Loucy (cell line): ENCODE measurements at regions not wholly inside any gene's neighbourhood (a gene's known extent, or its start where the extent isn't known, plus 50 kb on each side); places are given as distances from the start of the nearest gene placed in this dataset.

ENCODE experiments used
- H2AFZ ChIP-seq: fragments of 200-600 bp; sonication (generic); 2 replicates; pipeline ENCODE4 v1.6.0; 2016; ENCODE audit warnings: antibody characterized with exemption, mild to moderate bottlenecking, low read length, moderate library complexity
- H3F3A ChIP-seq: fragments of 200-600 bp; 2 replicates; pipeline ENCODE4 v1.6.0; 2016; ENCODE audit warnings: antibody characterized with exemption, low read depth, mild to moderate bottlenecking
- H3K27me3 ChIP-seq: fragments of 200-600 bp; sonication (generic); 2 replicates; pipeline ENCODE4 v1.6.1; 2014; ENCODE audit warnings: low read length, mild to moderate bottlenecking; ENCODE audit not compliant: insufficient read depth, poor library complexity, severe bottlenecking
- H3K36me3 ChIP-seq: fragments of 200-600 bp; sonication (generic); 2 replicates; pipeline ENCODE4 v1.6.1; 2016; ENCODE audit warnings: low read length; ENCODE audit not compliant: insufficient read depth
- H3K4me1 ChIP-seq: fragments of 200-600 bp; sonication (generic); 2 replicates; pipeline ENCODE4 v1.5.1; 2014; ENCODE audit warnings: low read length, mild to moderate bottlenecking; ENCODE audit not compliant: insufficient read depth, poor library complexity, severe bottlenecking
- H3K4me2 ChIP-seq: fragments of 200-600 bp; sonication (generic); 2 replicates; pipeline ENCODE4 v1.6.0; 2014; ENCODE audit warnings: antibody characterized with exemption, low read length, low read depth, mild to moderate bottlenecking; ENCODE audit not compliant: poor library complexity, severe bottlenecking
- H3K4me3 ChIP-seq: fragments of 200-600 bp; sonication (generic); 2 replicates; pipeline ENCODE4 v1.5.1; 2014; ENCODE audit warnings: low read length, mild to moderate bottlenecking, mixed read lengths; ENCODE audit not compliant: poor library complexity, severe bottlenecking
- H3K79me2 ChIP-seq: fragments of 200-600 bp; sonication (generic); 2 replicates; pipeline ENCODE4 v1.6.1; 2014; ENCODE audit warnings: low read length; ENCODE audit not compliant: insufficient read depth
- H3K9ac ChIP-seq: fragments of 200-600 bp; sonication (generic); 2 replicates; pipeline ENCODE4 v1.6.0; 2014; ENCODE audit warnings: mild to moderate bottlenecking, low read depth, low read length, moderate library complexity; ENCODE audit not compliant: poor library complexity, severe bottlenecking
- H3K9me2 ChIP-seq: fragments of 200-600 bp; sonication (generic); replicated peaks from 2 replicates; pipeline ENCODE4 v1.6.1; 2016; ENCODE audit warnings: low read depth, low read length, mixed read lengths
- H3K9me3 ChIP-seq: fragments of 200-600 bp; sonication (generic); 2 replicates; pipeline ENCODE4 v1.6.1; 2014; ENCODE audit warnings: mild to moderate bottlenecking, antibody characterized with exemption, low read length, low read depth; ENCODE audit not compliant: insufficient read depth
- H4K20me1 ChIP-seq: fragments of 200-600 bp; sonication (generic); 2 replicates; pipeline ENCODE4 v1.6.0; 2014; ENCODE audit warnings: antibody characterized with exemption, low read length, mild to moderate bottlenecking; ENCODE audit not compliant: insufficient read depth, poor library complexity, severe bottlenecking
- EZH2phosphoT487 ChIP-seq: fragments of 200-600 bp; IDR thresholded peaks from 2 replicates; pipeline ENCODE4 v1.6.1; 2018; ENCODE audit warnings: antibody characterized with exemption, mild to moderate bottlenecking, moderate library complexity, borderline replicate concordance
- TF ChIP-seq, protein P1 (sequence below): fragments of 200-600 bp; sonication (generic); conservative IDR thresholded peaks from 2 replicates; pipeline ENCODE4 v1.5.1; 2014; ENCODE audit warnings: mild to moderate bottlenecking, antibody characterized with exemption, low read length

DNA sequence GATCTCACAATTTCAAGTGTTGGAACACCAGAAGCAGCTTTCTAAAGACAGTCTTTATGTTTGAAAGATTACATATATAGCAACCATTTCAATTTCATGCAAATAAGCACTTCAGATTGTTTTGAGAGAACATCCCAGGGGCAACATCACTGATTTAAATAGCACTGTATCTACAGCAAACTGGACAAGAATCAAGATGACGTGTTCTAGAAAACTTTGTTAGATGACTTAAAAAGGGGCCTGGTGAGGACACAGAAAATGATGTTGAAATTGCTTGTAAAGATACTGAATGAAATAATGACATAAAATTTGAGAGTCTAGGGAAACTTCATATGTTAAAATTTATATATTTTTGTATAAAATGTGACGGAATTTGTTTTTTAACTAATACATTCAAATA, 277.1 kb downstream of the KLF12 start:
- H4K20me1 ChIP-seq: no peaks in the 10 kb centered on the region
- H3K9me2 ChIP-seq: no peaks in the 10 kb centered on the region
- H3K9me3 ChIP-seq: no peaks in the 10 kb centered on the region
- H3K4me3 ChIP-seq: no peak overlapping the region
- H3F3A ChIP-seq: no peaks in the 10 kb centered on the region
- peaks cover 26% of the 10 kb centered on the region for H3K4me1 ChIP-seq
- H3K4me2 ChIP-seq: no peak overlapping the region
- no peak overlapping the region for H2AFZ ChIP-seq
- no peak for TF ChIP-seq EZH2phosphoT487
- TF ChIP-seq, protein P1, sequence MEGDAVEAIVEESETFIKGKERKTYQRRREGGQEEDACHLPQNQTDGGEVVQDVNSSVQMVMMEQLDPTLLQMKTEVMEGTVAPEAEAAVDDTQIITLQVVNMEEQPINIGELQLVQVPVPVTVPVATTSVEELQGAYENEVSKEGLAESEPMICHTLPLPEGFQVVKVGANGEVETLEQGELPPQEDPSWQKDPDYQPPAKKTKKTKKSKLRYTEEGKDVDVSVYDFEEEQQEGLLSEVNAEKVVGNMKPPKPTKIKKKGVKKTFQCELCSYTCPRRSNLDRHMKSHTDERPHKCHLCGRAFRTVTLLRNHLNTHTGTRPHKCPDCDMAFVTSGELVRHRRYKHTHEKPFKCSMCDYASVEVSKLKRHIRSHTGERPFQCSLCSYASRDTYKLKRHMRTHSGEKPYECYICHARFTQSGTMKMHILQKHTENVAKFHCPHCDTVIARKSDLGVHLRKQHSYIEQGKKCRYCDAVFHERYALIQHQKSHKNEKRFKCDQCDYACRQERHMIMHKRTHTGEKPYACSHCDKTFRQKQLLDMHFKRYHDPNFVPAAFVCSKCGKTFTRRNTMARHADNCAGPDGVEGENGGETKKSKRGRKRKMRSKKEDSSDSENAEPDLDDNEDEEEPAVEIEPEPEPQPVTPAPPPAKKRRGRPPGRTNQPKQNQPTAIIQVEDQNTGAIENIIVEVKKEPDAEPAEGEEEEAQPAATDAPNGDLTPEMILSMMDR: no peak
- no peak overlapping the region for H3K9ac ChIP-seq
- no peaks in the 10 kb centered on the region for H3K36me3 ChIP-seq
- no peaks in the 10 kb centered on the region for H3K27me3 ChIP-seq
- H3K79me2 ChIP-seq: no peaks in the 10 kb centered on the region

DNA sequence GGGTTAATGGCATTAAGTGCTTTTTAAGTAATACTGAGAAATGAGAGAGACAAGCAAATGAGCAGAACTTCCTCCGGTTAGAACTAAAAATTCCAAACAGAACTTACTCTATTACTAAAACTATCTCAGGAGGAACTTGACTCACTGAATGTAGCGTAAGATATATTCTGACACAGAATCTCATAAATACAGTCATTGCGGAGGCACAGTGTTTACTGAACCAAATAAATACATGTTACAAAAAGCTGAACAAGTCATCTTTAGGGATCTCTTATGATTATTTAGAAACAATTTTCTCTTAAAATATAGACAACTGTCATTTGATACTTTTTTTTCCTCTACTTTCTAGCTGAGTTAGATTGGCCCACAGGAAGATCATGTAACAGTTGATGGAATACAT, 283.1 kb downstream of the KLF12 start:
- H3K9me2 ChIP-seq: no peaks in the 10 kb centered on the region
- H3K27me3 ChIP-seq: no peaks in the 10 kb centered on the region
- no peak overlapping the region for H3K4me3 ChIP-seq
- H3K4me1 ChIP-seq: peaks cover 11% of the 10 kb centered on the region
- H3F3A ChIP-seq: no peaks in the 10 kb centered on the region
- no peaks in the 10 kb centered on the region for H4K20me1 ChIP-seq
- no peaks in the 10 kb centered on the region for H3K79me2 ChIP-seq
- no peaks in the 10 kb centered on the region for H3K36me3 ChIP-seq
- TF ChIP-seq, protein P1: no peak
- TF ChIP-seq EZH2phosphoT487: no peak
- no peak overlapping the region for H2AFZ ChIP-seq
- H3K9ac ChIP-seq: no peak overlapping the region
- H3K9me3 ChIP-seq: no peaks in the 10 kb centered on the region
- H3K4me2 ChIP-seq: no peak overlapping the region

DNA sequence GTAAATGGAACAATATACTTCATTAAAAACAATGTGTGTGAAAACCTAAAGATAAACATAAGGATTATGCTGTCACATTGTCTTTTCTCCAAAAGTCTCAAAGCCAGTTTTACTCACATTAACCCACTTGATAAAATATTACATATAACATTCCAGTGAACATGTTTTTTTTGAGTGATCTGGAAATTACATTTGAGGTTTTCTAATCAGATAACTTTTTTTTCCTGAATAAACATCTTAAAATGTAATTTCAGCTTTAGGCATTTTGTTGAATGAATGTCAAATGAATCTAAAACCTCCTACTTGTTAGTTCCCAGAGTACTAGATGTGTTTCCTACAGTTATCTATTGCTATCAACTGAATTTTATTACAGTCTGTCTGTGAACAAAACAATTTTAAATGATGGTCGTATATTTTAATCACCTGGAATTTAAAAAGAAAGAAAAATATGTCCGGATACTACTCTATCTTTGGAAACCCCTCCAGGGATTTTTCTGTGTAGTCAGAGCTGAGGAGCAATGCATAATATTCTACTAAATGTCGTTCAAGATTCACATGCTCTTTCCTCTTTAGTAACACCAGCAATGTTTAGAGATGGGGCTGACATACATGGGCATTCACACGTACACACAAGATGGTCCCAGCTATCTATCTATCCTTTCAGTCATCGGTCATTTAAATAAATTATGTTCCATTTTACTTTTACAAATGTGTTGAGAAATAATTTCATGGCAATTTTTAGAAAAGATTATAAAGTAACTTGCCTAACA, 283.9 kb downstream of the KLF12 start:
- no peak overlapping the region for H3K9ac ChIP-seq
- no peaks in the 10 kb centered on the region for H3K79me2 ChIP-seq
- H3F3A ChIP-seq: no peaks in the 10 kb centered on the region
- no peaks in the 10 kb centered on the region for H3K9me3 ChIP-seq
- H3K4me3 ChIP-seq: no peak overlapping the region
- no peak overlapping the region for H3K4me2 ChIP-seq
- no peaks in the 10 kb centered on the region for H4K20me1 ChIP-seq
- TF ChIP-seq EZH2phosphoT487: no peak
- TF ChIP-seq, protein P1: no peak
- no peaks in the 10 kb centered on the region for H3K27me3 ChIP-seq
- H3K36me3 ChIP-seq: peaks cover 7% of the 10 kb centered on the region; the same call in 1 of the 2 replicates
- H2AFZ ChIP-seq: no peak overlapping the region
- H3K9me2 ChIP-seq: no peaks in the 10 kb centered on the region
- H3K4me1 ChIP-seq: peaks cover 11% of the 10 kb centered on the region
